Keratinocyte (primary cell): ENCODE measurements at regions not wholly inside any gene's neighbourhood (a gene's known extent, or its start where the extent isn't known, plus 50 kb on each side); places are given as distances from the start of the nearest gene placed in this dataset.

ENCODE experiments used
- DNase-seq: peaks from one replicate; pipeline ENCODE4 v3.0.0-alpha.2; 2011; ENCODE audit warnings: low read depth, missing footprints, low spot score
- FAIRE-seq: peaks from 2 replicates; lab custom pipeline; 2011; peaks lifted over from hg19 to GRCh38; lab: Jason Lieb, UNC
- H2AFZ ChIP-seq: 2 replicates; pipeline ENCODE4 v1.6.0; 2012; ENCODE audit warnings: low read length, control low read depth, inconsistent platforms; ENCODE audit not compliant: control insufficient read depth
- H3K27ac ChIP-seq: 2 replicates; pipeline ENCODE4 v1.5.1; 2011; ENCODE audit warnings: low read length; ENCODE audit not compliant: control insufficient read depth, insufficient read depth
- H3K27me3 ChIP-seq: 3 replicates; pipeline ENCODE4 v1.6.0; 2011; ENCODE audit warnings: low read length; ENCODE audit not compliant: control insufficient read depth, insufficient read depth; ENCODE audit errors: extremely low read depth
- H3K36me3 ChIP-seq, 2 experiments: 2 replicates in 1 of 2; 3 replicates in 1 of 2; pipeline ENCODE4 v1.5.1; 2011; ENCODE audit warnings: low read length in 2 of 2, mild to moderate bottlenecking in 1 of 2; ENCODE audit not compliant: control insufficient read depth in 2 of 2, insufficient read depth in 2 of 2; ENCODE audit errors: extremely low read depth in 1 of 2
- H3K4me1 ChIP-seq: 3 replicates; pipeline ENCODE4 v1.5.1; 2011; ENCODE audit warnings: low read length; ENCODE audit not compliant: control insufficient read depth, insufficient read depth; ENCODE audit errors: extremely low read depth
- H3K4me2 ChIP-seq: 3 replicates; pipeline ENCODE4 v1.6.0; 2011; ENCODE audit warnings: low read depth, low read length; ENCODE audit not compliant: control insufficient read depth, insufficient read depth; ENCODE audit errors: extremely low read depth
- H3K4me3 ChIP-seq, 3 experiments: fragments of 200-600 bp in 1 of 3; sonication (generic) in 1 of 3; 2 replicates in 2 of 3; 3 replicates in 1 of 3; pipeline ENCODE4 v1.5.1; 2011 to 2016; ENCODE audit warnings: low read length in 3 of 3, mild to moderate bottlenecking in 3 of 3, control low read depth in 2 of 3, inconsistent platforms in 1 of 3, low read depth in 1 of 3, mixed read lengths in 1 of 3, mixed run types in 1 of 3, moderate library complexity in 1 of 3; ENCODE audit not compliant: control insufficient read depth in 2 of 3, insufficient read depth in 2 of 3; ENCODE audit errors: extremely low read depth in 1 of 3
- H3K79me2 ChIP-seq: 2 replicates; pipeline ENCODE4 v1.6.0; 2012; ENCODE audit warnings: low read length; ENCODE audit not compliant: control insufficient read depth, insufficient read depth
- H3K9ac ChIP-seq: 3 replicates; pipeline ENCODE4 v1.6.0; 2011; ENCODE audit warnings: low read length; ENCODE audit not compliant: control insufficient read depth, insufficient read depth; ENCODE audit errors: extremely low read depth
- H3K9me1 ChIP-seq: 3 replicates; pipeline ENCODE4 v1.6.0; 2011; ENCODE audit warnings: low read length; ENCODE audit not compliant: control insufficient read depth, insufficient read depth; ENCODE audit errors: extremely low read depth
- H3K9me3 ChIP-seq: 2 replicates; pipeline ENCODE4 v1.5.1; 2012; ENCODE audit warnings: low read depth, low read length; ENCODE audit not compliant: control insufficient read depth
- H4K20me1 ChIP-seq: 3 replicates; pipeline ENCODE4 v1.6.0; 2011; ENCODE audit warnings: low read length; ENCODE audit not compliant: control insufficient read depth, insufficient read depth; ENCODE audit errors: extremely low read depth
- CTCF ChIP-seq, 3 experiments: IDR thresholded peaks in 1 of 3; conservative IDR thresholded peaks in 1 of 3; optimal IDR thresholded peaks in 1 of 3; 2 replicates in 2 of 3; 3 replicates in 1 of 3; pipeline versions ENCODE3 to v1.5.1; 2011; ENCODE audit warnings: low read length in 3 of 3, mild to moderate bottlenecking in 3 of 3, moderate library complexity in 2 of 3, control low read depth in 1 of 3, inconsistent platforms in 1 of 3; ENCODE audit not compliant: insufficient read depth in 2 of 3; ENCODE audit errors: extremely low read depth in 1 of 3
- EZH2 ChIP-seq: IDR thresholded peaks from one replicate; pipeline ENCODE4 v1.6.1; 2012; ENCODE audit warnings: inconsistent platforms, mild to moderate bottlenecking, low read length, moderate library complexity
- dilution Hi-C: fragments of 300-500 bp; cut with MboI; formaldehyde crosslinking; loops from one replicate; pipeline ENCODE4 v1.7.0; 2020; ENCODE audit warnings: low sequenced_read_pairs; ENCODE audit not compliant: extremely low pct_ligation_motif_present

DNA sequence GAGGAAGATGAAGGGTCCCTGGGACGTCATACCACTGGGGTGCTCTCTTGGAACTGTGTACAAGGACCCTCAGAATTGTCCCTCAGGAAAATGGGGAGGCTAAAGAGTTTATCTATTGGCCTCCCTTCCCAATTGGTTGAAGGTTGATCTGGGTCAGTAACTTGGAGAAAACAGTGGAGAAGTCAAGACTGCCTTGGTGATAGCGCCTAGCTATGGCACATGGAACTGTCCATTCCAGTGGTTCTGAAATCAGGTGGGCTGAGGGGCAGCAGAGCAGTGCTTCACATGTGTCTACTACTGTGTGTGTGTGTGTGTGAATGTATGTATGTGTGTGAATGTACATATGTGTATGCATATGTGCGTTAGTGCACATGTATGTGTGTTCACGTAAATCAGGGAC lies 316.1 kb downstream of the AACS start:
- no peak for FAIRE-seq
- Histone ChIP-seq H3K27me3 (no peaks in the 10 kb centered on the region), H3K4me1 (no peaks in the 10 kb centered on the region), H4K20me1 (no peaks in the 10 kb centered on the region), H3K36me3 (no peaks in the 10 kb centered on the region), H3K9ac (no peak overlapping the region), H3K9me3 (peaks cover 2% of the 10 kb centered on the region), H3K4me2 (no peak overlapping the region), H3K27ac (no peak overlapping the region), H2AFZ (no peak overlapping the region), H3K4me3 (no peak overlapping the region), H3K9me1 (no peaks in the 10 kb centered on the region), H3K79me2 (no peaks in the 10 kb centered on the region)
- DNase-seq: no peak
- TF ChIP-seq EZH2 (no peak), CTCF (optimal IDR thresholded peaks at IDR 0.05 in 1 of 3, IDR thresholded peaks at IDR 0.05 in 1 of 3, conservative IDR thresholded peaks at IDR 0.05 in 1 of 3; ENCODE audit: extremely low read depth in 1 of 3, insufficient read depth in 2 of 3, low read length in 3 of 3) (no peak)
- dilution Hi-C loops: no loop called here

DNA sequence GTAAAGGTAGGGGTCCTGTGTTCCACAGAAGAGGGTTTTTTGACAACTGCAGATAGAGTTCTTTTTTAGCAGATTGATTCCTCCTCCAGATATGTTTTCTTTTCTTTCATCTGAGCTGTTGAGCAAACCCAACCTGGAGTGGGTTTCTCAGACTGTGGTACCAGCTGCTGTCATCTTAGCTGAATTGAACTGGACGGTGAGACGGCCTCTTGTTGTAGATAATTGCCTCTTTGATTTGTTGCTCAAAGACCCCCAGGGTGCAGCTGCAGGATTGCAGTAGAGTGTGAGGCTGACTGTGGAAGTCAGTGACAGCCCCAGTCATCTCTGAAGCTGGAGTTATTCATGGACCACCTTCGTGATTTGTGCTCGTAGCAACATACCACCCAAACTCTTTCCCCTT lies 317.7 kb downstream of the AACS start:
- dilution Hi-C loops: no loop called here

More for the DNA sequence above, 317.7 kb downstream of the AACS start:
- Histone ChIP-seq H3K27me3 (no peaks in the 10 kb centered on the region), H3K79me2 (no peaks in the 10 kb centered on the region), H3K9me3 (peaks cover 2% of the 10 kb centered on the region), H3K4me3 (no peak overlapping the region), H3K4me1 (no peaks in the 10 kb centered on the region), H3K27ac (no peak overlapping the region), H3K4me2 (no peak overlapping the region), H2AFZ (no peak overlapping the region), H4K20me1 (no peaks in the 10 kb centered on the region), H3K9ac (no peak overlapping the region), H3K9me1 (no peaks in the 10 kb centered on the region), H3K36me3 (no peaks in the 10 kb centered on the region)
- TF ChIP-seq EZH2 (no peak), CTCF (optimal IDR thresholded peaks at IDR 0.05 in 1 of 3, IDR thresholded peaks at IDR 0.05 in 1 of 3, conservative IDR thresholded peaks at IDR 0.05 in 1 of 3; ENCODE audit: extremely low read depth in 1 of 3, insufficient read depth in 2 of 3, low read length in 3 of 3) (no peak)
- DNase-seq (no peak), FAIRE-seq (no peak)
